H9 (cell line): ENCODE measurements at regions not wholly inside any gene's neighbourhood (a gene's known extent, or its start where the extent isn't known, plus 50 kb on each side); places are given as distances from the start of the nearest gene placed in this dataset.

Experiments used
- DNase-seq: peaks from one replicate; pipeline ENCODE4 v3.0.0-alpha.2; 2017
- H2AFZ ChIP-seq: one replicate; pipeline ENCODE4 v1.6.1; 2013; ENCODE audit warnings: mild to moderate bottlenecking, low read length, control low read depth, moderate library complexity
- H2AK5ac ChIP-seq: 2 replicates; pipeline ENCODE4 v1.6.1; 2013; ENCODE audit warnings: low read length, control low read depth, mixed read lengths; ENCODE audit not compliant: insufficient read length
- H2BK120ac ChIP-seq: one replicate; pipeline ENCODE4 v1.6.1; 2013; ENCODE audit warnings: low read depth, mild to moderate bottlenecking, low read length, control low read depth, inconsistent platforms; ENCODE audit not compliant: poor library complexity, severe bottlenecking
- H2BK12ac ChIP-seq: 2 replicates; pipeline ENCODE4 v1.6.1; 2013; ENCODE audit warnings: low read length, control low read depth, mixed read lengths, low read depth; ENCODE audit not compliant: insufficient read length
- H2BK15ac ChIP-seq: 2 replicates; pipeline ENCODE4 v1.6.1; 2013; ENCODE audit warnings: low read depth, low read length, control low read depth
- H2BK20ac ChIP-seq: one replicate; pipeline ENCODE4 v1.6.1; 2013; ENCODE audit warnings: low read depth, mild to moderate bottlenecking, low read length, control low read depth, inconsistent platforms; ENCODE audit not compliant: poor library complexity, severe bottlenecking
- H2BK5ac ChIP-seq: 2 replicates; pipeline ENCODE4 v1.6.1; 2013; ENCODE audit warnings: low read length, control low read depth, mixed read lengths; ENCODE audit not compliant: insufficient read length
- H3K14ac ChIP-seq: 2 replicates; pipeline ENCODE4 v1.6.1; 2013; ENCODE audit warnings: low read length, control low read depth; ENCODE audit not compliant: insufficient read depth
- H3K18ac ChIP-seq: 2 replicates; pipeline ENCODE4 v1.6.1; 2013; ENCODE audit warnings: low read depth, mild to moderate bottlenecking, mixed read lengths, low read length, control low read depth; ENCODE audit not compliant: insufficient read length
- H3K23ac ChIP-seq: 2 replicates; pipeline ENCODE4 v1.6.1; 2013; ENCODE audit warnings: low read length, control low read depth, mixed read lengths, low read depth; ENCODE audit not compliant: insufficient read length
- H3K23me2 ChIP-seq: 2 replicates; pipeline ENCODE4 v1.6.1; 2013; ENCODE audit warnings: low read depth, mild to moderate bottlenecking, mixed read lengths, low read length, control low read depth; ENCODE audit not compliant: insufficient read length, poor library complexity, severe bottlenecking
- H3K27ac ChIP-seq: 2 replicates; pipeline ENCODE4 v1.5.1; 2013; ENCODE audit warnings: low read length, control low read depth, mixed read lengths, low read depth; ENCODE audit not compliant: insufficient read length
- H3K27me3 ChIP-seq: 2 replicates; pipeline ENCODE4 v1.6.1; 2013; ENCODE audit warnings: low read length, control low read depth, inconsistent platforms; ENCODE audit not compliant: insufficient read depth
- H3K4ac ChIP-seq: 2 replicates; pipeline ENCODE4 v1.6.1; 2013; ENCODE audit warnings: low read depth, mild to moderate bottlenecking, control low read depth, inconsistent platforms, low read length, moderate library complexity
- H3K4me1 ChIP-seq: 2 replicates; pipeline ENCODE4 v1.6.1; 2013; ENCODE audit warnings: low read length, control low read depth, inconsistent platforms; ENCODE audit not compliant: insufficient read depth
- H3K4me2 ChIP-seq: 2 replicates; pipeline ENCODE4 v1.6.1; 2013; ENCODE audit warnings: low read length, control low read depth, mixed read lengths; ENCODE audit not compliant: insufficient read length, insufficient read depth
- H3K56ac ChIP-seq: 2 replicates; pipeline ENCODE4 v1.6.1; 2013; ENCODE audit warnings: low read depth, mild to moderate bottlenecking, mixed read lengths, low read length, control low read depth; ENCODE audit not compliant: insufficient read length
- H3K79me1 ChIP-seq: 2 replicates; pipeline ENCODE4 v1.6.1; 2013; ENCODE audit warnings: low read depth, mild to moderate bottlenecking, moderate library complexity, low read length, control low read depth, inconsistent platforms; ENCODE audit not compliant: insufficient read depth, poor library complexity, severe bottlenecking
- H3K79me2 ChIP-seq: 2 replicates; pipeline ENCODE4 v1.6.1; 2013; ENCODE audit warnings: low read length, control low read depth, inconsistent platforms; ENCODE audit not compliant: insufficient read depth
- H3K9ac ChIP-seq: 2 replicates; pipeline ENCODE4 v1.6.1; 2013; ENCODE audit warnings: low read length, control low read depth, mixed read lengths; ENCODE audit not compliant: insufficient read length; ENCODE audit errors: extremely low read depth
- H3K9me3 ChIP-seq: one replicate; pipeline ENCODE4 v1.6.1; 2013; ENCODE audit warnings: low read depth, low read length, inconsistent platforms; ENCODE audit not compliant: control insufficient read depth
- H3T11ph ChIP-seq: one replicate; pipeline ENCODE4 v1.6.1; 2013; ENCODE audit warnings: mild to moderate bottlenecking, low read length, control low read depth, inconsistent platforms
- H4K20me1 ChIP-seq: one replicate; pipeline ENCODE4 v1.6.1; 2013; ENCODE audit not compliant: control insufficient read depth, insufficient read length, insufficient read depth
- H4K5ac ChIP-seq: 2 replicates; pipeline ENCODE4 v1.6.1; 2013; ENCODE audit warnings: low read depth, mild to moderate bottlenecking, mixed read lengths, low read length, control low read depth; ENCODE audit not compliant: insufficient read length
- H4K8ac ChIP-seq: replicated peaks from 2 replicates; pipeline ENCODE4 v1.6.1; 2013; ENCODE audit warnings: low read length, control low read depth, mixed read lengths, low read depth; ENCODE audit not compliant: insufficient read length
- H4K91ac ChIP-seq: 2 replicates; pipeline ENCODE4 v1.6.1; 2013; ENCODE audit warnings: low read depth, mild to moderate bottlenecking, moderate library complexity, mixed read lengths, low read length, control low read depth; ENCODE audit not compliant: insufficient read length
- H3K27ac Mint-ChIP-seq, 3 experiments: 2 replicates in 2 of 3; 3 replicates in 1 of 3; pipeline ENCODE4 v1.8.0; 2020 to 2021; ENCODE audit warnings: mixed read lengths in 3 of 3, mild to moderate bottlenecking in 1 of 3, moderate library complexity in 1 of 3
- H3K27me3 Mint-ChIP-seq: 2 replicates; pipeline ENCODE4 v1.8.0; 2021; ENCODE audit warnings: low read depth, mild to moderate bottlenecking, moderate library complexity, mixed read lengths
- H3K36me3 Mint-ChIP-seq, 3 experiments: 2 replicates in 2 of 3; 3 replicates in 1 of 3; pipeline ENCODE4 v1.8.0; 2020 to 2021; ENCODE audit warnings: low read depth in 3 of 3, mixed read lengths in 3 of 3; ENCODE audit not compliant: insufficient read depth in 1 of 3
- H3K4me1 Mint-ChIP-seq, 2 experiments: 2 replicates each; pipeline ENCODE4 v1.8.0; 2020; ENCODE audit warnings: mixed read lengths in 2 of 2
- H3K4me3 Mint-ChIP-seq, 2 experiments: 2 replicates in 1 of 2; 3 replicates in 1 of 2; pipeline ENCODE4 v1.8.0; 2020 to 2021; ENCODE audit warnings: mild to moderate bottlenecking in 2 of 2, mixed read lengths in 2 of 2, moderate library complexity in 1 of 2
- H3K9me3 Mint-ChIP-seq, 2 experiments: 2 replicates in 1 of 2; 3 replicates in 1 of 2; pipeline ENCODE4 v1.8.0; 2020; ENCODE audit warnings: mild to moderate bottlenecking in 2 of 2, mixed read lengths in 2 of 2, moderate library complexity in 1 of 2
- CTCF ChIP-seq: fragments of 200-600 bp; sonication (generic); conservative IDR thresholded peaks from 3 replicates; pipeline ENCODE4 v1.8.0; 2021; ENCODE audit warnings: antibody characterized with exemption, mild to moderate bottlenecking
- WGBS: extraction: QIAGEN DNeasy Blood & Tissue Kit; methylation state at CpG from one replicate; pipeline ENCODE4 v1.1.7; 2013; ENCODE audit warnings: missing lambda C conversion rate, low lambda C conversion rate, mixed read lengths; ENCODE audit not compliant: insufficient read length; ENCODE audit errors: extremely low coverage; 5-methylcytosine and 5-hydroxymethylcytosine counted together

GRCh38 chr16:47892999-47893398, 262.8 kb downstream of the ABCC12 start:
- H3K27ac ChIP-seq, result no peak overlapping the region
- no peak overlapping the region for H3K4me2 ChIP-seq
- no peak overlapping the region for H2BK20ac ChIP-seq
- H4K20me1 ChIP-seq, result no peaks in the 10 kb centered on the region
- no CpG with 5 or more reads among the region's 6 CpGs for WGBS
- peaks cover 2% of the 10 kb centered on the region; the same call in 1 of the 2 replicates for H3K4me1 ChIP-seq
- no peak overlapping the region for H2BK5ac ChIP-seq
- no peak overlapping the region for H2BK120ac ChIP-seq
- H3K23me2 ChIP-seq, result no peaks in the 10 kb centered on the region
- no peak overlapping the region for H3K9ac ChIP-seq
- Mint-ChIP-seq H3K27me3 (no peaks in the 10 kb centered on the region), H3K27ac (no peak overlapping the region), H3K9me3 (peaks cover 7% of the 10 kb centered on the region in 2 experiments; a peak in 4 of 5 replicates), H3K4me1 (peaks cover 40 to 46% of the 10 kb centered on the region in 2 experiments), H3K36me3 (peaks cover 0 to 14% (median 2%) of the 10 kb centered on the region in 3 experiments; a peak in 5 of 7 replicates), H3K4me3 (no peak overlapping the region)
- no peak overlapping the region for H4K5ac ChIP-seq
- H3K14ac ChIP-seq, result no peak overlapping the region
- H3K23ac ChIP-seq, result no peak overlapping the region
- H3K56ac ChIP-seq, result no peak overlapping the region
- no peaks in the 10 kb centered on the region for H3K27me3 ChIP-seq
- H2AK5ac ChIP-seq, result no peak overlapping the region
- H2BK12ac ChIP-seq, result no peak overlapping the region
- H3K9me3 ChIP-seq, result no peaks in the 10 kb centered on the region
- no peak overlapping the region for H4K91ac ChIP-seq
- TF ChIP-seq CTCF, result no peak
- no peaks in the 10 kb centered on the region for H3K79me2 ChIP-seq
- no peak overlapping the region for H2AFZ ChIP-seq
- H3T11ph ChIP-seq, result no peak overlapping the region
- H3K79me1 ChIP-seq, result no peaks in the 10 kb centered on the region
- H2BK15ac ChIP-seq, result no peak overlapping the region
- DNase-seq, result no peak
- no peak overlapping the region for H3K18ac ChIP-seq
- no peak overlapping the region for H4K8ac ChIP-seq
- H3K4ac ChIP-seq, result no peak overlapping the region
